ENCODE measurements at regions not wholly inside any gene's neighbourhood (a gene's known extent, or its start where the extent isn't known, plus 50 kb on each side); places are given as distances from the start of the nearest gene placed in this dataset.

DNA sequence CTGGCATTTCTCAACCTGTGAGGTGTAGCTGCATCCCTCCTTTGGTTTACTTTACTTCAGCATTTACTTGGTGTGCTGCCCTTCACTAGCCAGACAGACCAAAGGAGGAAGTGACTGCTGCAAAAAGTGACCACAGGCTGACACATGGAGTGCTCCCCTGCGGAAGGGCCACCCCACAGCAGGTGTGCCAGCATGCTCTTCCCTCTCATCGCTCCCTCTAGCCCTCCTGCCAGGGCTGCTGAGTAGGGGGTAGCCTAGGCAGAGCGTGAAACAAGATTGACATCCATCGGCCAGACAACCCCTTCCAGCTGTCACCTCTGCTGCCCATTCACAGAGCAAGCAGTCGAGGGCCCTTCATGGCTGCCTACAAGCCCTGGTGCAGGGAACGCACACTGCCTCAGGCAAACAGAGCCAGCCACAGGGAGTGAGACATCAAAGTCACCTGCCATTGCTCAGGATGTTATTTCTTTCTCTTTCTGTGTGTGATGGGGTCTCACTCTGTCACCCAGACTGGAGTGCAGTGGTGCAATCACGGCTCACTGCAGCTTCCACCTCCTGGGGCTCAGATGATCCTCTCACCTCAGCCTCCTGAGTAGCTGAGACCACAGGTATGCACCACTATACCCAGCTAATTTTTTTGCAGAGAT, 102.0 kb upstream of the RPS6KA2 start:
- TF ChIP-seq, protein P1, sequence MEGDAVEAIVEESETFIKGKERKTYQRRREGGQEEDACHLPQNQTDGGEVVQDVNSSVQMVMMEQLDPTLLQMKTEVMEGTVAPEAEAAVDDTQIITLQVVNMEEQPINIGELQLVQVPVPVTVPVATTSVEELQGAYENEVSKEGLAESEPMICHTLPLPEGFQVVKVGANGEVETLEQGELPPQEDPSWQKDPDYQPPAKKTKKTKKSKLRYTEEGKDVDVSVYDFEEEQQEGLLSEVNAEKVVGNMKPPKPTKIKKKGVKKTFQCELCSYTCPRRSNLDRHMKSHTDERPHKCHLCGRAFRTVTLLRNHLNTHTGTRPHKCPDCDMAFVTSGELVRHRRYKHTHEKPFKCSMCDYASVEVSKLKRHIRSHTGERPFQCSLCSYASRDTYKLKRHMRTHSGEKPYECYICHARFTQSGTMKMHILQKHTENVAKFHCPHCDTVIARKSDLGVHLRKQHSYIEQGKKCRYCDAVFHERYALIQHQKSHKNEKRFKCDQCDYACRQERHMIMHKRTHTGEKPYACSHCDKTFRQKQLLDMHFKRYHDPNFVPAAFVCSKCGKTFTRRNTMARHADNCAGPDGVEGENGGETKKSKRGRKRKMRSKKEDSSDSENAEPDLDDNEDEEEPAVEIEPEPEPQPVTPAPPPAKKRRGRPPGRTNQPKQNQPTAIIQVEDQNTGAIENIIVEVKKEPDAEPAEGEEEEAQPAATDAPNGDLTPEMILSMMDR (IDR thresholded peaks at IDR 0.05; ENCODE audit: low read depth, low read length): no peak
- no peak overlapping the region for H3K27ac ChIP-seq
- DNase-seq (ENCODE audit: low read depth in 1 of 2, low spot score in 1 of 2): no peak
- H3K4me3 ChIP-seq: no peak overlapping the region
- no peaks in the 10 kb centered on the region for H3K27me3 ChIP-seq
- H3K9me3 ChIP-seq (ENCODE audit: low read depth): no peaks in the 10 kb centered on the region
- H3K4me1 ChIP-seq (ENCODE audit: low read depth): peaks cover 7% of the 10 kb centered on the region
- H3K36me3 ChIP-seq: no peaks in the 10 kb centered on the region

DNA sequence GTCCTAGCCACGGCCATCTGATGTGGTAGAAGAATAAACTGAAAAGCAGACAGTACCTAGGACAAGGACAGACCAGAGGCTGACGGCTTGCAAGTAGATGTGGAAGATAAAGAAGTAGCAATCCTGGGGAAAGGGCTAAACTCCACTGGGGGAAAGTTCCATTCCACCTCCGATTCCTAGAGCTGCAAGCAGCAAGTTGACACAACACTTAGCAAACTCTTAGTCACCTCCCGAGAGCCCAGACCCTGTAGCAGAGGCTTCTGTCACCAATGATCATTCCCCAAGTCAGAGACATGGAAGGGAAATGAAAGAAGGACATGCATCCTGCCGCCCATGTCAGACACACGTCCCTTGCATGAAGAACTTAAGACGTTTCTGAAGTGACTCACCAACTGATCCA, 99.2 kb upstream of the RPS6KA2 start:
- no peaks in the 10 kb centered on the region for H3K36me3 ChIP-seq
- DNase-seq (ENCODE audit: low read depth in 1 of 2, low spot score in 1 of 2): peak in 1 of 2 donors; percentile 48
- H3K27me3 ChIP-seq: no peaks in the 10 kb centered on the region
- no peaks in the 10 kb centered on the region for H3K9me3 ChIP-seq (ENCODE audit: low read depth)
- TF ChIP-seq, protein P1 (IDR thresholded peaks at IDR 0.05; ENCODE audit: low read depth, low read length): no peak
- no peak overlapping the region for H3K4me3 ChIP-seq
- H3K4me1 ChIP-seq (ENCODE audit: low read depth): peaks cover 7% of the 10 kb centered on the region
- no peak overlapping the region for H3K27ac ChIP-seq

DNA sequence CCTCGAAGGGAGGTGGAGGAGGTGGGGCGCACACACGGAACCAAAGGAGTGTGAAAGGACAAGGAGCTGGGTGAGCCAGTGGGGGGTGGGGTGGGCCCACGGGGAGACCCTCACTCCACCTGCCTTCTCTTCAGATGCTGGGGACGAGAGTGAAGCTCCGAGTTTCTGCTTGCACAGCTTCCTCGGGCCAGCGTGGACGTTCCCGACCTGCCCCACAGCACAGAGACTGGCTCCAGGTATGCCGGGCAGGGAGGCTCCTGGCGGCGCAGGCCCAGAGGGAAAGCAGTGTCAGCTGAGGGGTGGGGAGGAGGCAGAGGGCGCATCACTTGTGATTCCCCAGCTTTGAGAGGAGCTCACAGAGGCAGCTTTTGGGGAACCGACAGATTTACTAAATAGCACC, 98.5 kb upstream of the RPS6KA2 start:
- no peaks in the 10 kb centered on the region for H3K36me3 ChIP-seq
- H3K4me1 ChIP-seq (ENCODE audit: low read depth): peaks cover 7% of the 10 kb centered on the region
- H3K4me3 ChIP-seq: no peak overlapping the region
- no peaks in the 10 kb centered on the region for H3K9me3 ChIP-seq (ENCODE audit: low read depth)
- no peak for DNase-seq (ENCODE audit: low read depth in 1 of 2, low spot score in 1 of 2)
- TF ChIP-seq, protein P1 (IDR thresholded peaks at IDR 0.05; ENCODE audit: low read depth, low read length): no peak
- H3K27me3 ChIP-seq: no peaks in the 10 kb centered on the region
- H3K27ac ChIP-seq: no peak overlapping the region

DNA sequence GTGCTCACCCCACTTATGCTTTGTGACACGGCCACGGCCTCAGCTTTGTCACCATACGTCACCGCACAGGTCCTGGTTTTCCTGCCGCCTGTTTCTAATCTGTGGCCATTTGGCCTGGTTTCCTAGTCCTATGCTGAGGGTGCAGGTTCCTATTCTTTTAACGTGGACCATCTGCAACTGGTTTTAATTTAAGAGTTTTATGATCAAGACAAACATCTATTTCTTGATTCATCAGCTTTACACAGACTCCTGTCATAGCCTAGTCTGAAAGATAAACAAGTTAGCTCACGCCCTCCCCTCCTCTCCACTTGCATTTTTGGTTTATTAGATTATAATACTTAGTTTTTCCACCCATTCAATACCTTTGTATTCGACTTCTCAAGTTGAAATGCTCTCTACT, 97.5 kb upstream of the RPS6KA2 start:
- no peak overlapping the region for H3K27ac ChIP-seq
- no peaks in the 10 kb centered on the region for H3K27me3 ChIP-seq
- H3K36me3 ChIP-seq: no peaks in the 10 kb centered on the region
- TF ChIP-seq, protein P1 (IDR thresholded peaks at IDR 0.05; ENCODE audit: low read depth, low read length): no peak
- peaks cover 7% of the 10 kb centered on the region for H3K4me1 ChIP-seq (ENCODE audit: low read depth)
- H3K9me3 ChIP-seq (ENCODE audit: low read depth): no peaks in the 10 kb centered on the region
- no peak for DNase-seq (ENCODE audit: low read depth in 1 of 2, low spot score in 1 of 2)
- H3K4me3 ChIP-seq: no peak overlapping the region

DNA sequence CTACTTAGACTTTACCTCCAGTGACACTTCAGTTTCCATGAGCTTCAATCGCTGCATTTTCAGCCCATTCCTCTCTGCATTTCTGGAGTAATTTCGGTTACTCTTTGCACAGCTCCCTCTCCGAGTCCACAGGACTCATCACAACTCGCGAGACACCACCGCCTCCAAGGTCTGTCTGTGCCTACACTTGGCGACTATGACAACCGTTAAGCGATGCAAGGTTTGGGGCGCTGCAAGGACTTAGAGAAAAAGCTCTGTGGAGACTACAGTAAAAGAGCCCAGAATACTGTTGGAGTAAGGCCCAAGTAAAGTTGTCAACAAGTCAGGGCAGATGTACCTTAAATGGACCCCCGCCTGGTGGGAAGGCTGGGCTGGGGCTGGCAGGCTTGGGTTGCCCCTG, 95.7 kb upstream of the RPS6KA2 start:
- no peak for DNase-seq (ENCODE audit: low read depth in 1 of 2, low spot score in 1 of 2)
- TF ChIP-seq, protein P1 (IDR thresholded peaks at IDR 0.05; ENCODE audit: low read depth, low read length): no peak
- Histone ChIP-seq H3K27ac (no peak overlapping the region), H3K36me3 (no peaks in the 10 kb centered on the region), H3K27me3 (no peaks in the 10 kb centered on the region), H3K9me3 (ENCODE audit: low read depth) (no peaks in the 10 kb centered on the region), H3K4me1 (ENCODE audit: low read depth) (peaks cover 6% of the 10 kb centered on the region), H3K4me3 (no peak overlapping the region)

Measured in cardiac muscle cell (in vitro differentiated cells and primary cell).